ENCODE measurements at regions not wholly inside any gene's neighbourhood (a gene's known extent, or its start where the extent isn't known, plus 50 kb on each side); places are given as distances from the start of the nearest gene placed in this dataset.

DNA sequence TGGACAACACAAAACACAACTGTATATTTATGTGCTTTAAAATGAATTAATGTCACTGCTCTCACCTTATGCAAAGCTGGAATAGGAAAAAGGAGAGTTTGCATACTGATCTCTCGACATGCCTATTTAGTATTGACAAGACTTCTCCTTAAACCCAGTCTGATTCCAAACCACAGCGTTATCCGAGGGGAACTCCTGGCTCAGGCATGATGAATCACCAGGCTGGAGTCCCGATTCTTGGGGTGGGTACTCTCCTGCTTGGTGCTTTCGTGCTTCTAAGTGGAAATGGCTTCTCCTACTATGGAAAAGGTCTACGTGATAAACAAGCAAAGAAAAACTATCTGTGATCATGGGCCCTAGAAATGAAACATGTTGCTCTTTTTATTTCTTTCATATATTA lies 88.9 kb upstream of the SLC35G4 start:
- no peak overlapping the region for H3K27ac ChIP-seq
- TF ChIP-seq, protein P1, sequence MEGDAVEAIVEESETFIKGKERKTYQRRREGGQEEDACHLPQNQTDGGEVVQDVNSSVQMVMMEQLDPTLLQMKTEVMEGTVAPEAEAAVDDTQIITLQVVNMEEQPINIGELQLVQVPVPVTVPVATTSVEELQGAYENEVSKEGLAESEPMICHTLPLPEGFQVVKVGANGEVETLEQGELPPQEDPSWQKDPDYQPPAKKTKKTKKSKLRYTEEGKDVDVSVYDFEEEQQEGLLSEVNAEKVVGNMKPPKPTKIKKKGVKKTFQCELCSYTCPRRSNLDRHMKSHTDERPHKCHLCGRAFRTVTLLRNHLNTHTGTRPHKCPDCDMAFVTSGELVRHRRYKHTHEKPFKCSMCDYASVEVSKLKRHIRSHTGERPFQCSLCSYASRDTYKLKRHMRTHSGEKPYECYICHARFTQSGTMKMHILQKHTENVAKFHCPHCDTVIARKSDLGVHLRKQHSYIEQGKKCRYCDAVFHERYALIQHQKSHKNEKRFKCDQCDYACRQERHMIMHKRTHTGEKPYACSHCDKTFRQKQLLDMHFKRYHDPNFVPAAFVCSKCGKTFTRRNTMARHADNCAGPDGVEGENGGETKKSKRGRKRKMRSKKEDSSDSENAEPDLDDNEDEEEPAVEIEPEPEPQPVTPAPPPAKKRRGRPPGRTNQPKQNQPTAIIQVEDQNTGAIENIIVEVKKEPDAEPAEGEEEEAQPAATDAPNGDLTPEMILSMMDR (IDR thresholded peaks at IDR 0.05) = no peak
- TF ChIP-seq ZFX (IDR thresholded peaks at IDR 0.05; ENCODE audit: borderline replicate concordance) = no peak

DNA sequence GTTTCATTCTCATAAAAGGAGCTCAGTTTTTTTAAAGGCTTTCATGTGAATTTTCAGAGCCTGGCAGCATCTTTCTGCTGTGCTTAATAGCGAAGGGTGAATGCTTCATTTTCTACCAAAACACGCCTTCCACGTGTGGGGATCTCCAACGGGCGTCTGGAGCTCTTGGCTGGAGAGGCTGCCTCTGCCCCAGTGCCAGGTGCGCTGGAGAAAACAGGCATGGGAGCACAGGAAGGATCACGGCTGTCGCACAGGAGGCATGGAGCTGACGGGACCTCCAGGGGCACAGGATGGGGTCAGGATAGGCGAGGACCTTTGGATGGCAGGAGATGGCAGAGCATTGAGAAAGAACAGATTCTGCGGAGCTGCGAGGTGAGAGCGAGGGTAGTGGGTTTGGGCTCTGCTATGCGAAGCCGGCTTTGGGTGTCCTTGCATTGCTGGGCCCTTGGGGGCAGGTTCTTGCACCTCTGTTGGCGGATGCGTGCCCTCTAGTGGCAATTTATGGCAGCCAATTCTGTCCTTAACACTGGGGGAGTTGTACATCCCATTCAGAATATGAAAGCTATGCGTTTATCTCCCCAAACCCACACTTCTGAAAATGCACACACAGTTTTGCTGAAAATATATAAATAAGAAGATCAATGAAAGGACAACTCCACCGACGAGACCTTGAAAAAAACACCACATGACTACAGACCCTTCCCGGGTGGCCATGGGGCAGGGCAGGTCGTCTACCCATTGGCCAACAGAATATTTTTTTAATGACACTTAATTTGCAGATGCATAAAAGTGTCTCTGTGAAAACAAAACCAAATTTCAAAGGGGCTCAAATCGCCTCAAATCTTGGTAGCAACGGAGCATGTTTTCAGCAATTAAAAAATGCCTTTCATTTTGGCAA lies 90.4 kb upstream of the SLC35G4 start:
- TF ChIP-seq, protein P1 (IDR thresholded peaks at IDR 0.05) = peak; percentile 86
- TF ChIP-seq ZFX (IDR thresholded peaks at IDR 0.05; ENCODE audit: borderline replicate concordance) = no peak
- H3K27ac ChIP-seq = no peak overlapping the region

DNA sequence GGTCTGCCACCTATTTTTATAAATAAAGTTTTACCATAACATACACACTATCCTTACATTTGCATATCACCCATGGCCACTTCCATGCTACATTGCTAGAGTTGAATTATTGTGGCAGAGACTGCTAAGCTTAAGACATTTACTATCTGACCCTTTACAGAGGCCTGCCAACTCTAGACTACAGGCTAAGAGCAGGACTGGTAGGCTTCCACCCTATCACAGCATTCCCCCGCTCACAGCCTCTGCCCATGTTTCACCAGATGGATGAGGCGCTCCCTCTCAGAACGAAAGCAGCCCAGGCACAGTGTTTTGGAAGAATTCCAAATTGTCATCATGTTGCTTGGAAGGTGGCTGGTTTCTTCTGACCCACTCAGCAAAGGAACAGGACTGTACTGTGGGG lies 91.7 kb upstream of the SLC35G4 start:
- H3K27ac ChIP-seq = no peak overlapping the region
- no peak for TF ChIP-seq ZFX (IDR thresholded peaks at IDR 0.05; ENCODE audit: borderline replicate concordance)
- TF ChIP-seq, protein P1 (IDR thresholded peaks at IDR 0.05) = no peak

DNA sequence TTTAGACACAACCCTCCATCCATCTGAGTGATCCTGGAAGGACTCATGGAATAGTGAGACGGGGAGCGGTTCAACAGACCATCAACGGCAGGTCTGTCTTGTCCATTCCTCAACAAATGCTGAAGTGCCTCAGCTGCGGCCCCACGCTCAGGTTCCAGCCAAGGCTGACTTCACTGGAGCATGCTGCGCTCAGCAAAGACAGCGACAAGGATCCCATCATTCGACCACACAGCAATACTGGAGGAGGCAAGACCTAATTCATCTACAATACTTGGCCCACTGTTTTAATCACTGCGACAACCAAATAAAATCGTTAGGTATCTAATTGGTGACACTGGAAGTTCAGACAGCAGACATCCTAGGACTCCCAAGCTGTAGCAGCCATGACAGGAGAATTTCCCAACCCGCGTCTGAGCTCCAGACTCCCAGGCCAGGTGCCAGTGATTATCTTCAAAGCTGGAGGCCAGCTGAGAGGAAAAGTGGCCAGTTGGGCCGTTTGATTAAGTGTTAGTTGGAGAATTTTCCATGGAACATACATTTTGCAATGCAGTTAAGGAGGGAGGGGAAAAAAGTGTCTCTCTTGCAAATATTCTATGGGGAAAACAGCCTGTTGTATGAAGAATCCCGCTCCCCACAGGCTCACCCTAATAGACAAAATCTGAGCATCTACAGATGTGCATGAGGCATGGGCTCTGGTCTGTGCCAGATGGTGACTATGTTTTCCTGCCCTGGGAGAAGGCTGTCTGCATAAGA lies 92.5 kb upstream of the SLC35G4 start:
- TF ChIP-seq, protein P1 (IDR thresholded peaks at IDR 0.05) = no peak
- TF ChIP-seq ZFX (IDR thresholded peaks at IDR 0.05; ENCODE audit: borderline replicate concordance) = no peak
- H3K27ac ChIP-seq = no peak overlapping the region

DNA sequence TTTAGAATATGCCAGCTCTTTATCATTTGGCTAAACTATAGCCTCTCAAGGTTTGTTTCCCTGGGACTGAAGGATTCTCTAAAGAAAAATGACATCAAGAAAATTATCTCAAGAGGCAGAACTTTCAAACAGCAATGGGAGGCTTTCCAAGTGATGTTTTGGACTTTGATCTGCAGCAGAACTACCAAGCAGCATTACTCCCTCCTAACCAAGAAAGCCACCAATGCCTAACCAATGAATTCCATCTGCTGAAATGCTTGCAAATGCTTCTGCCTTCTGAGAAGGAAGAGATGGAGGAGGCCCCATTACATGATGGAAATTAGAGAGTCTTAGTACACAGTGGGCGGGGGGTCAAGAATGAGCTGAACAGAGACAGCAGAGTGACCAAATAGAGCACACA lies 95.1 kb upstream of the SLC35G4 start:
- no peak overlapping the region for H3K27ac ChIP-seq
- TF ChIP-seq, protein P1 (IDR thresholded peaks at IDR 0.05) = no peak
- TF ChIP-seq ZFX (IDR thresholded peaks at IDR 0.05; ENCODE audit: borderline replicate concordance) = no peak

DNA sequence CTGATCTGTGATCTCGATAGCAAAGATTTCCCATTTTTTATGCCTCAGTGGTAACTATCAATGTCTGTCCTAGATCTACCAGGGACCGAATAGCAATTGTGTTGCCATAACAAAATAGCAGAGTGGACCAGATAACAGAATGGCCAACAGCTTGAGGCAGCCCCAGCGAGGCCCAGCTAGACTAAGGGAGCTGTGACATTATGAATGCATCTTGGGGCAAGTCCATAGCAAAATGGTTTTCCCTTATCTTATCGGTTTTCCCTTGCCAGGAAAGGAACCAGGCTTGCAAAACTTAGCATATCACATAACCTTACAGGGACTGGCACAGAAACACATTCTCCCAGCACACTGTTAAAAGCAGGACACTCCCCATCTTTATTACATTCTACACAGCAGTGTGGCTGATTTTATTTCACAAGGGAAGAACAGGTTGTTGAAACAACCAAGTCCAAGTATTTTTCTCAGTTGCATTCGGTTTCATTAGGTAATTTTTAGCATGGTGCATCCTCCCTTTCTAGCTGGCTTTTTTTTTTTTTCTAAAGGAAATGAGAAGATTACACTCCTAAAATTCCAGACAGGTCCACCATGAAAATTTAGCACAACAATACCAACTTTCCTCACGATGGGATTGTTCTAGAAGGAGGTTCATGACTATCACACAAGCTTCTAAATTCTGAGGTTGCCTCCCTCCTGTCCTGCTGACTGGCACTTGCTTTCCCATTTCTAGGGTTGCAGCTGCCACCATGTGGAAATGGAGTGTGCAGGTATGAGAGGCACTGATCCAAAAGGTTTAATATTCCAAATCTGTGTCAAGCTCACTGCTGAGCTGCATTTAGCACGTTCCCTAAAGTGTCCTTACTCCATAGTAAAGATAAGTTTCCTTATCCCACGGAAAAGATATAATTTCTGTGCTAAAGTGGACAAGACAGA lies 97.0 kb upstream of the SLC35G4 start:
- H3K27ac ChIP-seq = no peak overlapping the region
- TF ChIP-seq ZFX (IDR thresholded peaks at IDR 0.05; ENCODE audit: borderline replicate concordance) = no peak
- TF ChIP-seq, protein P1 (IDR thresholded peaks at IDR 0.05) = no peak

All from 22Rv1 (cell line).